Daoy (cell line): ENCODE measurements at regions not wholly inside any gene's neighbourhood (a gene's known extent, or its start where the extent isn't known, plus 50 kb on each side); places are given as distances from the start of the nearest gene placed in this dataset.
A peak's percentile ranks its signal among the peaks of the same experiment; 100 is the strongest.

Source experiments
- DNase-seq: peaks from one replicate; pipeline ENCODE4 v3.0.0-alpha.2; 2015; ENCODE audit warnings: low read depth

DNA sequence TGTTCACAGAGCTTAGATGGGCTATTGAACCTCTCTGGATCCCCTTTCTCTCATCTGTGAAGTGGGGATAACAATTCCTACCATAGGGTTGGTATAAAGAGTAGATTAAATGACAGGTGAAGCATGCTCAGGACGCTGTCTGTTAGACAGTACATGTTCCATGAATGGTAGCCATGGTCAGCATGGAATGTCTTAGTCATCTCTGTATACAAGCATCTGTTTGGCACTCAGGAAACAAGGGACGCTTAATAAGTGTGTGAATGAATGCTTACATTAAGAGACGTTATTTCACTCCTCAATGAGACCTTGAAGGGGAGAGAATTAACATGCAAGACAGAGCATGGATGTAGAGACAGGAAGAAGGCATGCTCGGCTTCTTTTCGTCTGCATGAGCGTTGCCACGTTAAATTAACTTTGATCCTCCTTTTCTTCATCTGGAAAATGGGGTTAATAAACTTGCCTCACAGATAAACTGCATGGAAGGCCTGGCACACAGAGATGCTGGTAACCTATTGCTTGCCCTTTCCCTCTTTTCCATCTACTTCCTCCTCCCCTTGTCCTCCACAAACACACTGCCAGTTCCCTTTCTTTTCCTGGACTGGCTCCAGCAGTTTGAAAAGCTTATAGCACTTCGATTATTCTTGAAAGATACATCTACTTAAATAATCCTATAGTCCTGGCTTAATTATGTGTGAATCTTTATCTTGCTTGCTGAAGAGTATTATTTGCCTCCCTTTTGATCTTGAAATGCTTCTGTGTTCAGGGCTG, 267.2 kb upstream of the MTNR1B start:
- DNase-seq: peak; percentile 15

DNA sequence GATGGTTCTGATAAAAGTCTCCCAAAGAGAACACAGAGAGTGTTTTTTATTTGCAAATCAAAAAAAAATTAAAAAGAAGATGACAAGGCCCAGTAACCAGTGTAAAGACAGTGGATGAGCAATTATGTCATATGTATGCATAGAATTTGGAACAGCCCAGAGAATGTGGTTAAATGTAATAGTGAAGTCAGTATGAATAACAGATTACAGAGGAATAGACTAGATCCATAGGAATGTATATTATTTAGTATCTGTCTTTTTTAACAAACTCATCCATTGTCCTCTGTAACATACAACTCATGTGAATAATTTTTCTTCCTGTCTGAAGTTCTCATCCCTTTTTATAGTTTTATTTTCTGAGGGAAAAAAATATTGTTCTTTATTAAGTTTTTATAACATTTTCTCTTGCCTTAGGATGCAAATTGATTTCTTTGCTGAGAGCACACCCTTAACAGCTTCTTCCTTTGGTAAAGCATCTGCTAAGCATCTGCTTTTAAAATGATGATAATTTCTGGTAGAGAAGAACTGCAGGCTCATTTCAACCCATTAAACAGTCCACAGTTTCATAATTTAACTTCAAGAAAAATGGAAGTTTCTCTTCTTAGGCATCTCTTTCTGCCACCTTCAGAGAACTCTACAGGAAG, 266.5 kb upstream of the MTNR1B start:
- no peak for DNase-seq

DNA sequence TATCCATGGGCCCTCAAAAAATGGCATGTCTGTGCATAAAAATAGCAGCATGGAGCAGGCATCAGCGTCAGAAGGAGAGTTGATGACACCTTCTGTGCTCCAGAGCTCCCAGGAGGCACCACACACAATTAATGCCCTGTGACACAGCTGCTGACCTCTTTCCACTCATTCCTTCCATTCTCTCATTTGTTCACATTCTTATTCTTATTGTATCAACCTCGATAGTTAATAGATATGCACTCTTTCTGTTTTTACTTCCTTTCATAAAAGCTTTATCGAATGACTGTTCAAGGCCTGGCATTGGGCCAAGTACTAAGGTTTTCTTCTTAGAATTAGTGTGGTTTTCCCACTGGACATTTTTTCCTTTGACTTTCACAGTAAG, 266.0 kb upstream of the MTNR1B start:
- no peak for DNase-seq

DNA sequence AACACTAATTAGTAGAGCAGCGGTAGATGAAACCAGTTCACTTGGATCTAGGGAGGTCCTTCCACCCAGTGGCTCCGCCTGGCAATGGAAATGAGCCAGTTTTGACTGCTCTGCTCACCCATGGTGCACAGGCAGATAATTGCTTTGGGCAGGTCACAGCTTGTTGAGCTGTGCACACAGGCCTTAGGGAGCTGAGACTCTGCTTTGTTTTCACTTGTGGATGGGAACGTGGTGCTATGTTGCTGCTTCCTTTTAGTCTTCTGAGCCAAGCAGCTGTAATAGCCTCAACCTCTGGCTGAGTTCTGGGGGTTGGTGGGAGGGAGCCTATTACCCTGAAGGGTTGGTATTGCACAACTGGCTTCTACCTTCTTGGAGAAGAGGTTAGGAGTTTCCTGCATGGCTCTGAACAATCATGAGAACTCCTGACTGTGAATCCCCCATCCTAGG, 262.3 kb upstream of the MTNR1B start:
- peak; percentile 23 for DNase-seq

DNA sequence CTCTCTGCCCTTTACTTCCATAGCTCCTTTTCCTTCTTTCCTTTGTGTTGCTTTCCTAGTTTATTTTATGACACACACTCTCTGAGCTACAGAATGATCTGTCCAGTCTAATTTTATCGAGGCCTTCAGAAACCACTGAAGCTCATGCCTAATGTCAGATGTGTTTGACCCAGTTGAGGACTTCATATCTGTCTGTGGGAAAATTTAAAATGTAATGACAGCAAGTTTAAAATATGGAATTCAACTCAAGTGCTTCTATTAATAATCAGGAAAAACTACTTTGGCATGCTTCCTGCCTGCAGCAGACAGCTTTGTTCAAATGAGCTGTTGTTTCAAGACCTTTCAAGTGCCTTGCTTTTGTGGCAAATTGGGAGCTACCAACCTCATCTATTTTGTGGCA, 261.8 kb upstream of the MTNR1B start:
- DNase-seq: no peak

DNA sequence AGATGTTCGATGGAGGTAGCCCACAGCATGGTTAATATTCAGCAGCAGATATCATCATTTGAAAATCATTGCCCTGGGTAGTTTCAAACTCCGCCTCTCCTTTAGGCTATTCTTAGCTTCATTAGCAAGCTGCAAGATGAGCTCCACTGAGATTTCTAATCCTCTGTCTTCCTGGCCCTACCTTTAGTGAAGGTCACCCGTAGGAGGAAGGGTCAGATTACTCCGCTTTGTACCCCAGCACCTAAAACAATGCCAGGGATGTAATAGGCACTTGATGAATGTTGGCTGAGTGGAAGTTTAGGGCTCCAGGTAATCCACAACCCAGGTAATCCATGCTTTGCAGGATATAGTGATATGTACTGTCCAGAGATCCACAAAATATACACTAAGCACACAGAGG, 260.1 kb upstream of the MTNR1B start:
- no peak for DNase-seq

DNA sequence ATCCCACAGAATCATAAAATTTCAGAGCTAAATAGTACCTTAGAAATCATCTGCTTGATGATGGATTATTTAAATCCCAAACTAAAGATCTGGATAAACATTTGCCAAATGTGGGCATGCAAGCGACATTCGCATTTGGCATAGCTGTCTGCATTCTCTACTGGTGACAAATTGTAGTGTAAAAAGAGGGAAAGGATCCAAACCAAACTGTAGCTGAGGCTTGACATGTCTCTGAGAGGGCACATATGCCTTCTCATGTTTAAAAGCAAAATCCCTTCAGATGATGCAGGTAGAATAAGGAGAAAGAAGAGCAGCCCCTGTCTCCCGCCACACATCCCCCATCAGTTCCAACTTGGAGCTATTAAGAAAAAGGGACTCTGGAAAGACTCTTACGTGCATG, 257.5 kb upstream of the MTNR1B start:
- DNase-seq: peak; percentile 52

DNA sequence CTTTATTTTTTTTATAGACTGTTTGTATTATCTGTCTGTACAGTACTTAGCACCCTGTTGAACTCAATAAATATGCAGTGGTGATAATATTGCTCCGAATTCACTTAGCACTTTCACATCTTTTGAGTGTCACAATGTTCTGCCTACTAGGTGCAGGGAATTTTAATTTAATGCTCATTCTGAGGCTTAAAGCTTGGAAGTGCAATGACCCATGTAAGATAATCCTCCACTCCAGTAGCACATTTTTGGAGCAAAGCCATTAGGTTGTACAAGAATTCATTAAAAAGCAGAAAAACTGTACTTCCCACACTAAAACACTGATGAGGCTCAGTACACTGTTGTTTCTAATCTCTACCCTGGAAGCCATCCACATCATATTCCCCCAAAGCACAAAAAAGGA, 255.3 kb upstream of the MTNR1B start:
- DNase-seq: no peak

DNA sequence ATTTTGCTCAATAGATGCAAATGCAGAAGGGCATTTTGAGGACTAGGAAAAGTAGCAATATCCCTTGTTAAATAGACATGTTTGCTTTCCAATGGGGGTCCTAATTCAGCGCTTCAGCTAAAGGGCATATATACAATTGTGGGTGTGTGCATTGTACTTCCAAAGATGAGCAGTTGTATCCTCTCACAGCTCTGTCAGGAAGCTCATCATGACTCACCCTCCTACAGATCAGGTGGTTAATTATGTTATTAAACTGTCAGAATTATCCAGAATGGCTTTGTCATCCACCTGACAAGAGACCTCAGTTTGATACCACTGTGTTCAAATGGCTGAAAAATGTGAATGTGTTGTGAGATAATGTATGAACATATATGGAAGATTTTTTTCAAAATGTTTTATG, 252.2 kb upstream of the MTNR1B start:
- no peak for DNase-seq

DNA sequence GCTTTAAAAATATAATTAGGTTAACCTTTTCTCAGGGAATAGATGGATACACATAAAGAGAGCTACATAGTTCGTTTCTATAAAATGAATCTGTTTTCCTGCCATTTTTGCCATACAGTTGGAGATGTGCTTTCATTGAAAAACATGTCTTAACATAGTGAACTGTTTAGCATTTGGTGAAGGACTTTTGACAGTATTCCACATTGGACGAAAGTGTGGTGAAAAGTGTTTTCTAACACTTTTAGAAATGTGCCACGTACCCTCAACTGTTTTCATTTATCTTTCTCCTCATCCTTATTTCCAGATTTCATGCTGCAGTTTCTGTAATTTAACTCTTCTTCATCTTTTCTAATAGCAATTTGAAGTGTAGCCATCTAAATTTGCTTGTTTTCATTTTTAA, 249.1 kb upstream of the MTNR1B start:
- no peak for DNase-seq

DNA sequence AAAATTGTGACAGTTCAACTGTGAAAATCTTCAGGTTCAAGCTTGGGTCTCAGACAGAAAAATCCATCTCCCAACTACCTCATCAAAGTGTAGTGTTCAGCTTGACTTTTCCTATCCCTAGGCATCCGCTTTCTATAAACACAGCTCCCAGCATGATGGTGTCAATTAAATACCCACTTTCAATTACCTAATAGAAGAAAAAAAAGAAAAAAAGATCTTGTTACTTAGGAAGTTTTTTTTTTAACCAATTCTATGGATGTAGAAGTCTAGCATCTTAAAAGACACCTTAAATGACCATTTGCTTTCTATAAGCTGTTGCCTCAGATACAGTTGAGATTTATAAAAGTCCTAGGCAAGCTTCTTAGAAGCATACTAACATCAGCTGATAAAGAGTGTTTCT, 244.1 kb upstream of the MTNR1B start:
- DNase-seq: no peak

DNA sequence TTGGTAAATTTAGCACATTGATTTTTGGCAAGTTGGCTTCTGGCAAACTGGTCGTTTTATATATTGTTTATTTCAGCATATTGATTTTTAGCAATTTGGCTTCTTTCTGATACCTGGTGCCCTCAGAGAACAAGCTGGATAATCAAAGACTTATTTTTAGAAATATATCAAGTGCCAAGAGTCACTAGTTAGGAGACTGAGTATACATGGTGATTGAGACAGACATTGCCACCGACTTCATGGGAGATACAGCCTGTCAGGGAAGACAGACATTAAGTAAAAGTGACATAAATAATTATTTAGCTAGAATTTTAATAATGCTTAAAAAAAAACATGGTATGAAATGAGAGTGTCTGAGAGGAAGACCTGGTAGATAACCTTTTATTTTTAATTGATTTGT, 242.3 kb upstream of the MTNR1B start:
- no peak for DNase-seq

DNA sequence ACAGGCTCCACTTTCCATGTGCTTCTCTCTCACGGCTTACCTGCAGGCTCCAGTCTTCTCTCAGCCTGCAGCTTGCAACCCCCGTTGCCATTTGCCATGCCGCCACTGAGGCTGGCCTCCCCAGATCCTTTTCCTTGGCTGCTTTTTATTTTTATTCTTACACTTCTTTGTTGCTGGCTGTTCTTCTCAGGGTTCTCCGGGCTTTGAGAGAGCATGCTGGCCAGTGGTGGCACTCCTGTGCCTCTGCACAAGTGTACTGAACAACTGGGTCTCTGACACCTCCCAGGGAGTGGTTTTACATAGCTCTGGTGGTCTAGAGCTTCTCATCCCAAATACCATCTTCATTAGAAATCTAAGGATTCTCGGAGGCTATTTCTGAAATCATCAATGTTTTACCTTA, 241.7 kb upstream of the MTNR1B start:
- DNase-seq: no peak

DNA sequence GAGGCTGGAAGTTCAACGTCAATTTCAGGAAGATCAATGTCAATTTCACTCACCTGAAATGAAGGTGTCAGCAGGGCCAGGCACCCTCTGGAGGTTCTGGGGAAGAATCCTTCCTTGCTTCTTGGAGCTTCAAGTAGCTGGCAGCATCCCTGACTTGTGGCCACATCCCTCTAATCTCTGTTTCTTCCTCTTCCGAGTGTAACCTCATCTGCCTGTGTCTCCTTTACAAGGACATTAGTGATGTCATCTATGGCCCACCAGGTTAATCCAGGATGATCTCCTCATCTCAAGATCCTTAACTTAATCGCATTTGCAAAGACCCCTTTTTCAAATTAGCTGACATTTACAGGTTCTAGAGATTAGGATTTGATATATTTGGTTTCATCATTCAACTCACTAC, 240.8 kb upstream of the MTNR1B start:
- DNase-seq: no peak

DNA sequence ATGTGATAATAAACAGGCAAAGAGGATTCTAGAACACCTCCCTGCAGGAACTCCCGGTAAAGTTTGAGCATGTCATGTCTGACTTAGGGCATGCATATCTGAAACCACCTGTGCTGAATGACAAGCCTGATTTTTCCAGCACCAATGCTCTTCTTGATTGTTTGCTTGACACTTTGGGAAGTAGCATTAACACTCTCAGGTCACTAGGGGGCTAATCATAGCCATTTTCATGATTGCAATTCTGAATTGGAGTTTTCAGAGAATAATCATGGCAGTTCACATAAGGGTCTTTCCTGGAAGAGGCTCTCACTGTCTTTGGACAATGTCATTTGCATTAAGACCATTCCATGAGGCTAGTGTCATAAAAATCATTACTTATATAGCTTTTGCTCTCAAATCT, 234.4 kb upstream of the MTNR1B start:
- no peak for DNase-seq

DNA sequence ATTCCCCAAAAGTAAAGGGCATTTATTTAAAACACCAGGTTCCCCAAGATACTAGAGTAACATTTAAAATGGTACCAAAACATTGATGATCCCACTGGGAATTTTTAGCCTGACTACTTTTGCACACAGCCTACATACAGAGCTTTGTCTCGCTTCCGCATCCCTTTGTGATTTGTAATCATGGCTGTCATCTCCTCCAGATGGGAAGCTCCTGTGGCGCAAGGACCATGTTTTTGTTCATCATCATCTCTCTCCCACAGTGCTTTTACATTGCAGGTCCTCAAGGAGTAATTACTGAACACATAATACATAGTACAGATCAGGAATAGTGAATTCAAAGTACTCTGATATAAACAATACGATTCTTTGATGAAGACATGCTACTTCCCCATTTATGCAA, 231.2 kb upstream of the MTNR1B start:
- peak; percentile 23 for DNase-seq

DNA sequence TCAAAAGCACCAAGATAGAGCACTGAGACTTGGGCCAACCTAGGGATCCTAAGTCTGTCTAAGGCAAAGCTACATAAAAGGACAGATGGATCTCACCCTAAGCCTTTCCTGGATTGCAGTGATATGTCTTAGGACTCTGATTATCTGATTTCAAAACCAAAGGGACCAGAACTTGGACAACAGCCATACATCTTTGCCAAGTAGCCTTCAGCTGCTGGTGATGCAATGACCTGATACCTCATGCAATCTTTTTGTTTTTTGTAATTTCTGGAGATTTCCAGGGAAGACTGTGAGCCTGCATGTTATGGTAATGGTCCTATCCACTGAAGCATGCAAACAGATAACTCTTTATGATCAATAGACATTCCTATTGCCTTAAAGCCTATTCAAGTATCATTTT, 230.4 kb upstream of the MTNR1B start:
- DNase-seq: no peak

DNA sequence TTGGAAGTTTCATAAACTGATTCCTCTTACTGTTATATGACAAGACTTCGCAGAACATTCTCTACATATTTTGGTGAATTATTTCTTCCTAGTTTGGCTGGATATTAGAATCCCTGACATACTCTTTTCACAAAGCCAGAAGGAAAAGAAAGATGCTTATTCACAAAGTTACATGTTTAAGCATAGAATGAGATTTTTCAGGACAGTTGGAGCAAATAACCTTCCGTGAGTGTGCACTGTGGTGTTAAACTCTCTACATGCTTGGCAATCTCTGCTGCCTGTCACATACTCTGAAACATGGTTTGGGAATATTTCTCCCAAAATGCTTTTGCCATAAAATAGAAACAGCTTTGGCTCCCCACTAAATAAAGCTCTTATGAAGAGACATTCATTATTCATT, 230.0 kb upstream of the MTNR1B start:
- no peak for DNase-seq

DNA sequence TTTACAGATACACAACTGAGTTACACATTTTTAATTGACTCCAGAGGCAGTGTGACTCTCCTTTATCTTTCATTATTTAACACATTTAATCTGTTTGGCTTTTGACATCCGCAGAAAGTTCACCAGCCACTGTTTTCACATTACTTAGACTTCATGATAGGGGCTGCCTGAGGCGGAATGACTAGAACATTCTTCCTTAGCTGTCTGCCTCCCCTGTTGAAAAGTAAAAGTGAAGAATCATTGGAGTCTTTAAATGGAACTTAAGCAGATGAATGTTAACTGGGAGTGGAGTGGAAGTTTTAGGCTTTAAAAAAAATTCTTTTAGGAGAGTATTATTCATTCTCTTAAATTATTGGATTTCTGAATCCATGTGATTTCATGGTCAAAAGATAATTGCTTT, 229.2 kb upstream of the MTNR1B start:
- DNase-seq: no peak

DNA sequence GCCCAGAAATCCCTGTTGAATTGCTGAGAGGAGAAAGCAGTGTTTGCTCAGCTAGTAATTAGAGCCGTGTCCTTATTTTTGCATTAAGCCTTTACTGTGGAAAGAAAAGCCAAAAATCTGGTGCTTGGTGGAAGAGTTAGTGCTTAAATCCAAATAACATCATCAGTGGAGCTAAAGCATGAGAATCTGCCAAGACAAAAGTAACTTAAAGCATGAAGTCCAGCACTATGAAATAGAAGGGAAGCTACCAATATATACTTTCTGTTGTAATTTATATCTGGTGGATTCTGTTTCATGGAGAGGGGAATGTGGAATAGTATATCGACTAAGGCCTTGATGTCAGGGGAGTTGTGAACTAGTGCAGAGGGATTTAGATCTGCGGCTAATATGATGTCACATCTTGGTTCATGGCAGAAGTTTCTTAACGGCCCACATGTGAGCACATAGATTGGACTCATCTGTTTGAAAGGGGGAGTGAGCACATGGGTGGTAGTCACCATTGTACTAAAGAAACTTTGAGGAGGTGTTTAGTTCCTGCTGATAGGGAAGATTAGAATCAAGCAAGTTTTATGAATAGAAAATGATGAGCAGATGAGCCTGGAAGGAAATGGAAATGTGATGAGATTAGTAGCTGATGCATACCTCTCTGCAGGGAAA, 224.4 kb upstream of the MTNR1B start:
- no peak for DNase-seq

DNA sequence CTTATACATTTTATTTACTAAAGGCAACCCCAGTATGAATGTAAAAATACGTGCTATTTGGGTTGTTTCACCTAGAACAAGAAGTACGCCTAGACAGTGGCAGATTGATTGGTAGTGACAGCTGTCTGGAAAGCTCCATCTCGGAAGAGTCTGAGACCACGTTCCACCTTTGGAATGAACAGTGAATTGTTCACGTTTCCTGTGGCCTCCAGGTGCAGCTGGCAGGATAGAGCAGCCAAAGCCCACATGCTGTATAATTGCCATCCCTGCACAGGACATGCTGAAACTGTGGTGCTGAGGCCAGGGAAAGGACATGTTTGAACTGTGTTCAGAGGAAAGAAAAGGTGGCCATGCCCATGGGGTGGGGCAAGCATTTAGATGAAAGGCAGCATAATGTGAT, 218.7 kb upstream of the MTNR1B start:
- no peak for DNase-seq

DNA sequence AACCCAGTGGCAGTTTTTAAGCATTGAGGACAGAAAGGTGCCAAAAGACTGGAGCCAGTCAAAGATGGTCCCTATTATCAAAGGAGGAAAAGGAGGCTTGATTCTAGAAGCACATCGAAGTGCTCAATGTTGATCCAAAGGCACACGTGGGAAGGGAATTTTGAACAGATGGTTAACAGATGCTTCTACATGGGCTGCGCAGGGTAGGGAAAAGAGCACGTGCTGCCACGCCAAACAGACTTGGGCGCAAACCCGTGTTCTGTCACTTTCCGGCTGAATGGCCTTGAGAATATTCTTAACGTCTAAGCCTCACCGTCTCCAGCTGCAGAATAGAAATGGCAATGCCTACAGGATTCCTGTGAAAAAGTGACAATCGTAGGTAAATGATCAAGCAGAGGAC, 217.9 kb upstream of the MTNR1B start:
- DNase-seq: no peak

DNA sequence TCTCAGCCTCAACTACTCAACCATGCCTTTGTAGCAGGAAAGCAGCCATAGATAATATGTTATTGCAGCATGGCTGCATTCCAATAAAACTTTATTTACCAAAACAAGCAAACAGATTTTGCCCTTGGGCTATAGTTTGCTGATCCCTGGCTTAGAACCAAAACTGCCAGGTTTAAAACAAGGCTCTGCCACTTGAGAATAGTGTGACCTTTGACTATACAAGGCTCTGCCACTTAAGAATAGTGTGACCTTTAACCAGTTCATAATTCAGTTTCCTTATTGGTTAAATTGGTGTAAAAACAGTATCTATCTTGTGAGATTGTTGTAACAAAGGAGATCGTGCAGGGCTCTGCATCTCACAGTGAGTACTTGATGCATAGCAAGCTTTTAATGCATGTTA, 217.3 kb upstream of the MTNR1B start:
- DNase-seq: no peak
